Liver (tissue), 7 donors: ENCODE measurements at regions not wholly inside any gene's neighbourhood (a gene's known extent, or its start where the extent isn't known, plus 50 kb on each side); places are given as distances from the start of the nearest gene placed in this dataset.
A peak's percentile ranks its signal among the peaks of the same experiment; 100 is the strongest.

ENCODE experiments used
- DNase-seq: peaks from one replicate; pipeline ENCODE4 v3.0.0-alpha.2; 2017; ENCODE audit warnings: low spot score
- H3K27ac ChIP-seq, 2 donors: one replicate each; pipeline ENCODE4 v1.7.0; 2013; ENCODE audit warnings: inconsistent platforms in 2 of 2, low read length in 2 of 2, control low read depth in 1 of 2, low read depth in 1 of 2, mild to moderate bottlenecking in 1 of 2
- H3K27me3 ChIP-seq, 4 donors: one replicate each; pipeline versions ENCODE4 v1.6.1 to v1.7.0; 2013; ENCODE audit warnings: low read length in 3 of 4, inconsistent platforms in 1 of 4, mild to moderate bottlenecking in 1 of 4, moderate library complexity in 1 of 4; ENCODE audit not compliant: control insufficient read depth in 4 of 4, insufficient read depth in 4 of 4
- H3K36me3 ChIP-seq, 4 donors: one replicate each; pipeline versions ENCODE4 v1.6.1 to v1.7.0; 2013; ENCODE audit warnings: low read length in 3 of 4, mild to moderate bottlenecking in 3 of 4, low read depth in 1 of 4, moderate library complexity in 1 of 4; ENCODE audit not compliant: control insufficient read depth in 4 of 4, insufficient read depth in 3 of 4
- H3K4me1 ChIP-seq, 4 donors: one replicate each; pipeline versions ENCODE4 v1.6.1 to v1.7.0; 2013; ENCODE audit warnings: low read length in 3 of 4, mild to moderate bottlenecking in 3 of 4, moderate library complexity in 1 of 4; ENCODE audit not compliant: control insufficient read depth in 4 of 4, insufficient read depth in 4 of 4
- H3K4me3 ChIP-seq, 3 donors: one replicate each; pipeline versions ENCODE4 v1.6.1 to v1.7.0; 2013; ENCODE audit warnings: low read length in 3 of 3, control low read depth in 1 of 3, low read depth in 1 of 3, mild to moderate bottlenecking in 1 of 3
- H3K9ac ChIP-seq, 2 donors: one replicate each; pipeline ENCODE4 v1.7.0; 2013; ENCODE audit warnings: low read length in 2 of 2, mild to moderate bottlenecking in 2 of 2, moderate library complexity in 2 of 2, control low read depth in 1 of 2, low read depth in 1 of 2
- H3K9me3 ChIP-seq, 4 donors: one replicate each; pipeline versions ENCODE4 v1.6.1 to v1.7.0; 2013; ENCODE audit warnings: low read length in 3 of 4; ENCODE audit not compliant: control insufficient read depth in 4 of 4
- EGR1 ChIP-seq, 2 donors: IDR thresholded peaks; 2 replicates each; pipeline ENCODE4 v1.6.1; 2016 to 2018; ENCODE audit warnings: antibody characterized with exemption in 2 of 2, low read depth in 2 of 2
- GABPA ChIP-seq, 2 donors: IDR thresholded peaks in 1 of 2; conservative IDR thresholded peaks in 1 of 2; 2 replicates each; pipeline ENCODE4 v1.6.1; 2016; ENCODE audit warnings: antibody characterized with exemption in 2 of 2, mild to moderate bottlenecking in 1 of 2, moderate library complexity in 1 of 2
- HNF4A ChIP-seq, 2 donors: conservative IDR thresholded peaks; 2 replicates each; pipeline ENCODE4 v1.6.1; 2016; ENCODE audit warnings: antibody characterized with exemption in 2 of 2, mild to moderate bottlenecking in 2 of 2
- HNF4G ChIP-seq: IDR thresholded peaks from 2 replicates; pipeline ENCODE4 v1.6.1; 2016; ENCODE audit warnings: antibody characterized with exemption
- JUND ChIP-seq, 2 donors: IDR thresholded peaks; 2 replicates each; pipeline ENCODE4 v1.6.1; 2016; ENCODE audit warnings: antibody characterized with exemption in 2 of 2
- MAX ChIP-seq: IDR thresholded peaks from 2 replicates; pipeline ENCODE4 v1.6.1; 2016; ENCODE audit warnings: antibody characterized with exemption
- NR2F2 ChIP-seq: IDR thresholded peaks from 2 replicates; pipeline ENCODE4 v1.6.1; 2016; ENCODE audit warnings: antibody characterized with exemption
- RAD21 ChIP-seq, 2 donors: IDR thresholded peaks; 2 replicates each; pipeline ENCODE4 v1.6.1; 2016; ENCODE audit warnings: antibody characterized with exemption in 2 of 2, mild to moderate bottlenecking in 2 of 2
- RXRA ChIP-seq, 2 donors: IDR thresholded peaks; 2 replicates each; pipeline ENCODE4 v1.6.1; 2017 to 2018; ENCODE audit warnings: antibody characterized with exemption in 2 of 2, mild to moderate bottlenecking in 1 of 2
- SP1 ChIP-seq: IDR thresholded peaks from 2 replicates; pipeline ENCODE4 v1.6.1; 2018; ENCODE audit warnings: antibody characterized with exemption, mild to moderate bottlenecking
- TAF1 ChIP-seq: conservative IDR thresholded peaks from 2 replicates; pipeline ENCODE4 v1.6.1; 2016; ENCODE audit warnings: antibody characterized with exemption, mild to moderate bottlenecking
- YY1 ChIP-seq: IDR thresholded peaks from 2 replicates; pipeline ENCODE4 v1.6.1; 2016; ENCODE audit warnings: antibody characterized with exemption, mild to moderate bottlenecking
- ZBTB33 ChIP-seq: IDR thresholded peaks from 2 replicates; pipeline ENCODE4 v1.6.1; 2016; ENCODE audit warnings: antibody characterized with exemption
- WGBS: extraction: QIAGEN DNeasy Blood & Tissue Kit; methylation state at CpG from one replicate; pipeline ENCODE4 v1.1.7; 2013; 5-methylcytosine and 5-hydroxymethylcytosine counted together
- donor health status: healthy.
- donor health status: healthy.
- donor health status: healthy.
- donor health status: healthy.

DNA sequence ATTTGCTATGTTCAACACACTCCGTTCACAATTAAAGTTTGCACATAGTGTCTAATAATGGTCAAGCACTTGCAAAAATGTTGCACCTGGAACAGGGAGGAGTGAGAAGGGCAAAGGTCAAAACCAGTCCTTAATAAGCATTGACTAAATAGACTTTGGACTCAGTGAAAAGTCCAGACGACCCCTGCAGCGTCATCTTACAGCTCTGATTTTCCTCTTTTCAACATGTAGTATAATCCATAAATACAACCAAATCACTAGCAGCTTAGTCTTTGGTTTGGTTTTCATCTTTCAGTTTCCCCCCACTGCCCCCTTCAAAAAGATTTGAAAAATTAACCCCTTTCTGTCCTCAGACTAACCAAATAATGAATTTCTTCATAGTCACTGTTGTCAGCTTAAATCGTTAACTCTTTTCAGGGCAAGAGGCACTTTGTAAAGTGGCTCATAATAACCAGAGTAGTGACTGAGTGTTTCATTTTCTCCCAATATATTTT, 290.3 kb downstream of the PTPRC start:
- Histone ChIP-seq H3K27ac (no peak overlapping the region), H3K9ac (no peak overlapping the region), H3K4me1 (peaks cover 0 to 3% (median 0%) of the 10 kb centered on the region in 4 donors), H3K9me3 (no peaks in the 10 kb centered on the region), H3K27me3 (no peaks in the 10 kb centered on the region), H3K4me3 (no peak overlapping the region), H3K36me3 (no peaks in the 10 kb centered on the region)
- DNase-seq, result no peak
- TF ChIP-seq NR2F2 (no peak), SP1 (no peak), HNF4A (conservative IDR thresholded peaks at IDR 0.05) (peak in 1 of 2 donors; percentile 55)
- 32% methylated on average over 4 of the region's 4 CpGs for WGBS

GRCh38 chr1:198929961-198930599, 291.2 kb downstream of the PTPRC start:
- no peak for DNase-seq
- Histone ChIP-seq H3K27me3 (no peaks in the 10 kb centered on the region), H3K36me3 (no peaks in the 10 kb centered on the region), H3K9me3 (no peaks in the 10 kb centered on the region), H3K4me3 (no peak overlapping the region), H3K27ac (peak overlapping the region in 1 of 2 donors; percentile 63), H3K4me1 (peaks cover 0 to 3% (median 0%) of the 10 kb centered on the region in 4 donors), H3K9ac (peak overlapping the region in 1 of 2 donors; percentile 60)
- TF ChIP-seq GABPA (IDR thresholded peaks at IDR 0.05 in 1 of 2, conservative IDR thresholded peaks at IDR 0.05 in 1 of 2), result no peak
- no peak for TF ChIP-seq HNF4A (conservative IDR thresholded peaks at IDR 0.05)
- TF ChIP-seq HNF4G, result no peak
- no peak for TF ChIP-seq ZBTB33
- 62% methylated on average over 9 of the region's 9 CpGs for WGBS

GRCh38 chr1:198932351-198932991, 293.6 kb downstream of the PTPRC start:
- TF ChIP-seq JUND (IDR thresholded peaks at IDR 0.05), result no peak
- TF ChIP-seq RAD21 (IDR thresholded peaks at IDR 0.05), result no peak
- no peak for TF ChIP-seq EGR1 (IDR thresholded peaks at IDR 0.05; ENCODE audit: low read depth in 2 of 2)
- Histone ChIP-seq H3K27me3 (no peaks in the 10 kb centered on the region), H3K4me1 (peaks cover 0 to 3% (median 0%) of the 10 kb centered on the region in 4 donors), H3K36me3 (no peaks in the 10 kb centered on the region), H3K9me3 (no peaks in the 10 kb centered on the region), H3K27ac (no peak overlapping the region), H3K4me3 (no peak overlapping the region), H3K9ac (peak overlapping the region in 1 of 2 donors; percentile 10)
- no peak for DNase-seq
- WGBS, result 70% methylated on average over 6 of the region's 6 CpGs

DNA sequence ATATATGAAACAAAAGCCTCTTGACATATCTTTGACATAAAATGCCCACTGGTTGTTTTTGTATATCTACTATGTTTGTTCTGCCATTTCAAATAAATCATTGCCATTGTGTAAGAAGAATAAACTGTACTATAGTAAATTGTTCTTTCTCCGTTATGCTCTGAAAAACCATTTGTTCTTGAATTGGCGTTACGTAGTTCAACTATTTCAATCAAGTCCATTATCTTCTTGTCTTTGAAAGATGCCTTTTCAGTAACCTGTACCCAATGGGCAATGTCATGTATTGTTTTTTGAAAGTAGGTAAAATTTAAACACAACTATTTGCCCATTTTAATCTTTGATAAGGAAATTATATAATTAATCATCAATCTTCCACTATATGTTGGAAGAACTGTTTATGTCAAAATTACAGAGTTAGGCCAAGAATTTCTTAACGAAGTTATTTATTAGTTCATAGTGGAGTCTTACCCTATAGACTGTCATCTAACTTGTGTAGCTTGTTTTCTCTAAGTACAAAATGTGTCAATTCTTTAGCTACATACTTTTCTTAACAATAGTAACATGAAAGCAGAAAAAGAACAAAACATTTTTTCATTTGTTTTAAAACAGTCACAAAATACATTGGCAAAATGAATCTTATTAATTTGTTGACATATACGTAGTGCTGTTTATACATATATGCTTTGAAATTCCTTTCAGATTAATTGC, 294.8 kb downstream of the PTPRC start:
- no peak overlapping the region for H3K4me3 ChIP-seq
- H3K27me3 ChIP-seq, result no peaks in the 10 kb centered on the region

More for the DNA sequence above, 294.8 kb downstream of the PTPRC start:
- TF ChIP-seq JUND (IDR thresholded peaks at IDR 0.05) (no peak), HNF4A (conservative IDR thresholded peaks at IDR 0.05) (no peak), MAX (no peak), YY1 (no peak), HNF4G (no peak), TAF1 (no peak), RXRA (IDR thresholded peaks at IDR 0.05) (no peak), RAD21 (IDR thresholded peaks at IDR 0.05) (no peak)
- Histone ChIP-seq H3K9me3 (no peaks in the 10 kb centered on the region), H3K36me3 (no peaks in the 10 kb centered on the region), H3K4me1 (peaks cover 0 to 3% (median 0%) of the 10 kb centered on the region in 4 donors), H3K27ac (no peak overlapping the region), H3K9ac (no peak overlapping the region)
- no peak for DNase-seq
- WGBS, result 84% methylated on average over 5 of the region's 5 CpGs
